ENCODE measurements at regions not wholly inside any gene's neighbourhood (a gene's known extent, or its start where the extent isn't known, plus 50 kb on each side); places are given as distances from the start of the nearest gene placed in this dataset.

GRCh38 chr14:25759920-25760655 is 710.1 kb upstream of the STXBP6 start:
- DNase-seq: no peak
- TF ChIP-seq GATA1 (IDR thresholded peaks at IDR 0.05; ENCODE audit: low read depth, low read length) (no peak), POLR2A (IDR thresholded peaks at IDR 0.05; ENCODE audit: low read length) (no peak)

- no peak for DNase-seq
- TF ChIP-seq POLR2A (IDR thresholded peaks at IDR 0.05; ENCODE audit: low read length) (no peak), GATA1 (IDR thresholded peaks at IDR 0.05; ENCODE audit: low read depth, low read length) (no peak)
Measured at GRCh38 chr14:25759256-25759655, 709.3 kb upstream of the STXBP6 start.

GRCh38 chr14:25757364-25757763 is 707.4 kb upstream of the STXBP6 start:
- DNase-seq: no peak

GRCh38 chr14:25756876-25757275 is 706.9 kb upstream of the STXBP6 start:
- no peak for DNase-seq
- TF ChIP-seq GATA1 (IDR thresholded peaks at IDR 0.05; ENCODE audit: low read depth, low read length): no peak
- TF ChIP-seq POLR2A (IDR thresholded peaks at IDR 0.05; ENCODE audit: low read length): no peak

More at GRCh38 chr14:25757364-25757763, 707.4 kb upstream of the STXBP6 start:
- TF ChIP-seq GATA1 (IDR thresholded peaks at IDR 0.05; ENCODE audit: low read depth, low read length): no peak
- TF ChIP-seq POLR2A (IDR thresholded peaks at IDR 0.05; ENCODE audit: low read length): no peak

GRCh38 chr14:25753130-25753529 is 703.2 kb upstream of the STXBP6 start:
- no peak for TF ChIP-seq GATA1 (IDR thresholded peaks at IDR 0.05; ENCODE audit: low read depth, low read length)
- no peak for TF ChIP-seq POLR2A (IDR thresholded peaks at IDR 0.05; ENCODE audit: low read length)
- DNase-seq: no peak

- DNase-seq: no peak
- TF ChIP-seq POLR2A (IDR thresholded peaks at IDR 0.05; ENCODE audit: low read length): no peak
- no peak for TF ChIP-seq GATA1 (IDR thresholded peaks at IDR 0.05; ENCODE audit: low read depth, low read length)
Measured at GRCh38 chr14:25750436-25750835, 700.5 kb upstream of the STXBP6 start.
